ENCODE measurements at regions not wholly inside any gene's neighbourhood (a gene's known extent, or its start where the extent isn't known, plus 50 kb on each side); places are given as distances from the start of the nearest gene placed in this dataset.

GRCh38 chr7:109782806-109783205 is 1213.1 kb downstream of the DNAJB9 start:
- no peak overlapping the region for H3K4me3 ChIP-seq (ENCODE audit: low read depth, low read length)
- no peak for TF ChIP-seq CTCF (conservative IDR thresholded peaks at IDR 0.05; ENCODE audit: low read depth, low read length)
- DNase-seq (ENCODE audit: low read depth): no peak

- no peak for DNase-seq (ENCODE audit: low read depth)
- no peak for TF ChIP-seq CTCF (conservative IDR thresholded peaks at IDR 0.05; ENCODE audit: low read depth, low read length)
- no peak overlapping the region for H3K4me3 ChIP-seq (ENCODE audit: low read depth, low read length)
Observed at GRCh38 chr7:109806548-109806947, 1236.9 kb downstream of the DNAJB9 start.

GRCh38 chr7:109821156-109821555 is 1251.5 kb downstream of the DNAJB9 start:
- TF ChIP-seq CTCF (conservative IDR thresholded peaks at IDR 0.05; ENCODE audit: low read depth, low read length): no peak
- no peak for DNase-seq (ENCODE audit: low read depth)
- no peak overlapping the region for H3K4me3 ChIP-seq (ENCODE audit: low read depth, low read length)

GRCh38 chr7:109834851-109835250 is 1256.1 kb upstream of the LRRN3 start:
- no peak for DNase-seq (ENCODE audit: low read depth)
- H3K4me3 ChIP-seq (ENCODE audit: low read depth, low read length): no peak overlapping the region
- TF ChIP-seq CTCF (conservative IDR thresholded peaks at IDR 0.05; ENCODE audit: low read depth, low read length): no peak

- TF ChIP-seq CTCF (conservative IDR thresholded peaks at IDR 0.05; ENCODE audit: low read depth, low read length): no peak
- no peak overlapping the region for H3K4me3 ChIP-seq (ENCODE audit: low read depth, low read length)
- DNase-seq (ENCODE audit: low read depth): no peak
Observed at GRCh38 chr7:109835577-109835976, 1255.3 kb upstream of the LRRN3 start.

GRCh38 chr7:109836016-109836415 is 1254.9 kb upstream of the LRRN3 start:
- no peak overlapping the region for H3K4me3 ChIP-seq (ENCODE audit: low read depth, low read length)
- no peak for TF ChIP-seq CTCF (conservative IDR thresholded peaks at IDR 0.05; ENCODE audit: low read depth, low read length)
- DNase-seq (ENCODE audit: low read depth): no peak

- TF ChIP-seq CTCF (conservative IDR thresholded peaks at IDR 0.05; ENCODE audit: low read depth, low read length): no peak
- H3K4me3 ChIP-seq (ENCODE audit: low read depth, low read length): no peak overlapping the region
- DNase-seq (ENCODE audit: low read depth): no peak
Observed at GRCh38 chr7:109842386-109842785, 1248.5 kb upstream of the LRRN3 start.
